Right hindlimb (tissue), 1 donor: ENCODE measurements at regions not wholly inside any gene's neighbourhood (a gene's known extent, or its start where the extent isn't known, plus 50 kb on each side); places are given as distances from the start of the nearest gene placed in this dataset.

Source experiments
- DNase-seq: peaks from one replicate; pipeline ENCODE4 v3.0.0-alpha.2; 2018

DNA sequence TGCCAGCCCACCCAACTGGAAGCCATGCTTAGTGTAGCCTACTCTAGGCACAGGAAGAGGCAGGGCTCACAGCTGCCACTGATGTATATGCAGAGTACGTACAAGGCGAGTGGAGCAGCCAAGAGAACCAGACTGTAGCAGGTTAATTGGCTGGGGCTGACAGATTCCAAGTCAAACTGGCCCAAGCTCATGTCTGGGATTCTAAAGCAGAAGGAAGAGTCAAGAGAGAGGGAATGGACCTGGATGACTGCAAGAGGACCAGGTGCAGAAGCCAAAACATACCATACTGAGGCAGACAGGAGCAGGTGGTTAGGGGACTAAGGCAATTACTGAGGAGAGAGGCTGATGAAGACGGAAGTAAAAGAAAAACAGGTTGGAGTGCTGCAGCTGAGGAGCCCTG, 51.3 kb upstream of the LRRN2 start:
- DNase-seq: no peak

- no peak for DNase-seq
Measured at GRCh38 chr1:204738506-204738905, 53.0 kb upstream of the LRRN2 start.

GRCh38 chr1:204740354-204740753, 54.8 kb upstream of the LRRN2 start:
- DNase-seq: no peak

DNA sequence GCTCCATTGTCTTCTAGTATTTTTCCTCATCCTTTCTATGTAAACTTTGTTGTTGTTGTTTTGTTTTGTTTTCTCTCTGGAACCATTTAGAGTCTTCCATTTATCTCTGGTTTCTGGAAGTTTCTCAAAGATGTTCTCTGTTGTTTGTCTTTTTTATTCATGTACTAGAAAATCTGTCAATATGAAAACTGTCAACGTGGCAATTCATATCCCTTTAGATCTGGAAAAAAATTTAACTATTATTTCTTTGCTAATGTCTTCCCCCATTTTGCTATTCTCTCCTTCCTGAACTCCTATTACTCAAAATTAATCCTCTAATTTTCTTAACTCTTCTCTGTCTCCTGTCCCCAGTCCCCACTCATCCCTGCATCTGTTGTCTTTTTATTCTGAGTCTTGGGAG, 55.9 kb upstream of the LRRN2 start:
- DNase-seq: no peak

- no peak for DNase-seq
Measured at GRCh38 chr1:204742676-204743251, 57.2 kb upstream of the LRRN2 start.

- no peak for DNase-seq
Measured at GRCh38 chr1:204744107-204744779, 58.7 kb upstream of the LRRN2 start.

GRCh38 chr1:204746838-204747442, 61.4 kb upstream of the LRRN2 start:
- no peak for DNase-seq

DNA sequence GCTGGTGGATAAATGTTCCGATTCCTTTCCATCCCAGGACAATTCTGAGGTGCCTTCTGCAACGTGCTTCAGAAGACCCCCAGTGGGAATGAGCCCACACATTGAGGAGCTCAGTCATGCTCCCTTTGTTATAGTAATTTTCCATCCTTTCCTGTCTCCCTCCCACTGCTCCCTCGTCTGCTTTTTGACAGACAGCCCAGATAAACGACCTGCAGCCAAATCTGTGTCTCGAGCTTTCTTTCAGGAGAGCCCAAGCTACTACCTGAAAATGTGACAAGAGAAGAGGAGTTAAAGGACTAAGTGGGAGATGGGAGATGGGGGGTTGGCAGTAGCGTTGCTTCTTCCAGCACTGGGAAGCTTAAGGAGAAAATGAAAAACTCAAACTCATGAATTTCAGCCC, 65.9 kb upstream of the LRRN2 start:
- no peak for DNase-seq

- no peak for DNase-seq
Measured at GRCh38 chr1:204751883-204752687, 66.5 kb upstream of the LRRN2 start.

- DNase-seq: no peak
Measured at GRCh38 chr1:204752688-204753040, 67.1 kb upstream of the LRRN2 start.

- DNase-seq: no peak
Measured at GRCh38 chr1:204754821-204755220, 69.3 kb upstream of the LRRN2 start.

GRCh38 chr1:204756349-204756748, 70.8 kb upstream of the LRRN2 start:
- DNase-seq: no peak

DNA sequence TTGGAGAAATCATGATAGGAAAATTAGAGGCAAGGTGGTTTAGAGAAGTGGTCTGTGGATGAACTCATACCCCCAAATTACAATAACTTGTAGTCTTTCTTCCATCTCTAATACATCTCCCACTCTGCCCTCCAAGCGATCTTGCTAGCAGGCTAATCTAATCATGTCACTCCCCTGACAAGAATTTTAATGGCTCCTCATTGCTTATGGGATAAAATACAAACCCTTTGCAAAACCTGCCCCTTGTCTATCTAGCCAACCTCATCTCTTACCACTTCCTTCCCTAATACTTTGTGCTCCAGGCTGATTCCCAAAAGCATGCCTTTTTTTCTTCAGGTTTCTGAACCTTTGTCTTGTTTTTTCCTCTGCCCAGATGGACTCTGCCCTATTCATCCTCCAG, 71.3 kb upstream of the LRRN2 start:
- DNase-seq: no peak

DNA sequence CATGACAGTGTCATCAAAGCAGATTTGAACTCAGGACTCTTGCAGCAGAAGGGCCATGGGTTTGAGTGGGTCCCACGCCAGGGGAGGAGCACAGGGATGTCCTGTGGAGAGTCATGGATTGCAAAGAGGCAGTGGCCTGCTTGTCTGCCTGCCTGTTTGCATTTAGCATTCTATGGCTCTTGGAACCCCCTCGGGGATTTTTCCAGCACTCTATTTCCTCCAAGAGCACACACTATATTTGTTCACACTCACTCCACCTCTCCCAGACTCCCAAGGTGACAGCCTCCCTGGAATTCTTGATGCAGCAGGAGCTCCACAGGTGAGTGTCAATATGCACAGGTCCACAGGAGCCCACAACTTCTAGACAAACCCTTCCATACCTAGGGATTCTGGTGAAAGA, 73.1 kb upstream of the LRRN2 start:
- DNase-seq: no peak

GRCh38 chr1:204760350-204760749, 74.8 kb upstream of the LRRN2 start:
- DNase-seq: no peak

DNA sequence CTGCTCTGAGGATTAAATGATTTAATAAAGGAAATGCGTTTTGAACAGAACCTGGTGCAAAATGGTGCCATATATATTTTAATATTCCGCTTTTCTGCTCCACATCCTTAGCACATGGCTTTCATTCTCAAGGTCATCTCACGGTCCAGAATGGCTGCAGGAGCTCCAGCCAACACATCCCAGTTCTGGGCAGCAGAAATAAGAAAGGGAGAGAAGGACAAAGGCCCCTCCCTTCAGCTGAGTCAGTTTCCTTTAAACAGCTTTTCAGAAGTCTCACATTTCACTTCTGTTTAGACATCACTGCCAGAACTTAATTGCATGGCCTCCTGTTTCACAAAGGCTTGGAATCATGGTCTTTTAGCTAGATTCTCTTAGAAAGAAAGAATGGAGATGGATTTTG, 75.2 kb upstream of the LRRN2 start:
- DNase-seq: no peak

- peak; percentile 39 for DNase-seq
Measured at GRCh38 chr1:204763773-204764427, 78.4 kb upstream of the LRRN2 start.

DNA sequence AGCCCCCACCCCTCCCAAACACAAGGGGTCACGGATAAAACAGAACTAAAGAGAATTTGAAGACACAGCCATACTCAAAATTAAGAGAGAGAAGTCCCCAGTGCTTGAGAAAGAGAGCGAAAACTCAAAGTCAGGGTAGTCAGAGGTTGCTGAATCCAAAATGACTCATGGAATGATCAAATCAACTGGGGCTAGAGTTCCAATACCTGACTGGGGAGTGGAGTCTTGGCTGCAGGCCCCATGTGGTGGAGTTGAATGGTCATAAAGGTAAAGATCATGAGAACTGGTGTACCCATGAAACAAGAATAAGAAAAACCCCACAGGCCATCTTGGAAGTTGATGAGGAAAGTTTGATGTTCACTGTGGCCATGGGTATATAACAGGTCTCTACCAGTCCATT, 84.5 kb upstream of the LRRN2 start:
- DNase-seq: no peak

DNA sequence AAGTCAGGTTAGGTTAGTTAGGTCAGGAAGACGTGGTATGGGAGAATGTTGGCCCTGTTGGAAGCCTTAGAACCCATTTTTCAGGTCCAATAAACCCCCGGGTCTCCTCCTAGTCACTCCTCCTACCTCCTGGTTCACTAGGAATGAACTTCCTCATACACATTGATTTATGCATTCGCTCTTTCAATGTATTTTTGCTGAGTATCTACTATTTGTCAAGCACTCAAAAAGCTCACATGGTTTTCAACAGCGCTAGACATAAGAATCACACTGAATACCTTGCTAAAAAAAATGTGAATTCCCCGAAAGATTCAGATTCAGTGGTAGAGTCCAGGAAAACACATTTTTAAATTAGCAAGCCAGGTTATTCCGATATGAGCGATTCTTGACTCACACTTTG, 85.8 kb upstream of the LRRN2 start:
- DNase-seq: no peak

- no peak for DNase-seq
Measured at GRCh38 chr1:204773246-204773645, 87.7 kb upstream of the LRRN2 start.

GRCh38 chr1:204775546-204775945, 90.0 kb upstream of the LRRN2 start:
- no peak for DNase-seq

- DNase-seq: no peak
Measured at GRCh38 chr1:204777591-204777990, 92.1 kb upstream of the LRRN2 start.

DNA sequence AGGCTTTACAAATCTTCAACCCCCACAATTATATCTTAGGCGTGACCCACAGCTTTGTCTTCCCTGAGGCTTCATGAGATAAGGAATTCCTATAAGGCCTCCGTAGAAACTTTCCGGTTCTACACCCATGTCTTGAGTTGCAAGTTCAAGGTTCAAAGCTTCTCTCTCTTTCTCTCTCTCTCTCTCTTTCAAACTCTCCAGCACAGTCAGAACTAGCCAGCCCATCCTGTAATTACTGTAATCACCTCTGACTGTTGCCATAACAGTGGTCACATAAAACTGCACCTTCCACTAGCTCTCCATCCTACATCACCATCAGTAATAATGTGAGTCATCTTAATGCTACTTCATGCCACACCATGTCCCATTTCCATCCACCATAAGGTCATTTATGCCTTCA, 90.0 kb upstream of the NFASC start:
- DNase-seq: no peak
